ENCODE measurements at regions not wholly inside any gene's neighbourhood (a gene's known extent, or its start where the extent isn't known, plus 50 kb on each side); places are given as distances from the start of the nearest gene placed in this dataset.

- DNase-seq (ENCODE audit: low read depth), result no peak
- H3K4me3 ChIP-seq (ENCODE audit: low read depth, low read length), result peak overlapping the region; percentile 11
These were observed 127.3 kb downstream of the RFLNA start for GRCh38 chr12:124422142-124422569.

- H3K4me3 ChIP-seq (ENCODE audit: low read depth, low read length), result no peak overlapping the region
- no peak for DNase-seq (ENCODE audit: low read depth)
These were observed 126.2 kb downstream of the RFLNA start for GRCh38 chr12:124420996-124421674.

GRCh38 chr12:124420041-124420995 lies 125.4 kb downstream of the RFLNA start:
- H3K4me3 ChIP-seq (ENCODE audit: low read depth, low read length), result no peak overlapping the region
- no peak for DNase-seq (ENCODE audit: low read depth)

- DNase-seq (ENCODE audit: low read depth), result no peak
- H3K4me3 ChIP-seq (ENCODE audit: low read depth, low read length), result no peak overlapping the region
These were observed 124.6 kb downstream of the RFLNA start for GRCh38 chr12:124419292-124420040.

- no peak for DNase-seq (ENCODE audit: low read depth)
- no peak overlapping the region for H3K4me3 ChIP-seq (ENCODE audit: low read depth, low read length)
These were observed 123.9 kb downstream of the RFLNA start for GRCh38 chr12:124418791-124419190.

GRCh38 chr12:124418156-124418555 lies 123.3 kb downstream of the RFLNA start:
- no peak overlapping the region for H3K4me3 ChIP-seq (ENCODE audit: low read depth, low read length)
- no peak for DNase-seq (ENCODE audit: low read depth)

- DNase-seq (ENCODE audit: low read depth), result no peak
- H3K4me3 ChIP-seq (ENCODE audit: low read depth, low read length), result no peak overlapping the region
These were observed 121.9 kb downstream of the RFLNA start for GRCh38 chr12:124416516-124417395.

GRCh38 chr12:124415064-124415463 lies 120.2 kb downstream of the RFLNA start:
- DNase-seq (ENCODE audit: low read depth), result no peak

GRCh38 chr12:124413915-124414314 lies 119.0 kb downstream of the RFLNA start:
- no peak for DNase-seq (ENCODE audit: low read depth)

More at GRCh38 chr12:124415064-124415463, 120.2 kb downstream of the RFLNA start:
- no peak overlapping the region for H3K4me3 ChIP-seq (ENCODE audit: low read depth, low read length)

GRCh38 chr12:124413401-124413800 lies 118.5 kb downstream of the RFLNA start:
- no peak for DNase-seq (ENCODE audit: low read depth)

More at GRCh38 chr12:124413915-124414314, 119.0 kb downstream of the RFLNA start:
- no peak overlapping the region for H3K4me3 ChIP-seq (ENCODE audit: low read depth, low read length)

GRCh38 chr12:124412646-124413015 lies 117.7 kb downstream of the RFLNA start:
- no peak overlapping the region for H3K4me3 ChIP-seq (ENCODE audit: low read depth, low read length)
- no peak for DNase-seq (ENCODE audit: low read depth)

More at GRCh38 chr12:124413401-124413800, 118.5 kb downstream of the RFLNA start:
- H3K4me3 ChIP-seq (ENCODE audit: low read depth, low read length), result no peak overlapping the region

- no peak overlapping the region for H3K4me3 ChIP-seq (ENCODE audit: low read depth, low read length)
- DNase-seq (ENCODE audit: low read depth), result no peak
These were observed 117.2 kb downstream of the RFLNA start for GRCh38 chr12:124411953-124412645.

- DNase-seq (ENCODE audit: low read depth), result peak; percentile 92
- no peak overlapping the region for H3K4me3 ChIP-seq (ENCODE audit: low read depth, low read length)
These were observed 116.5 kb downstream of the RFLNA start for GRCh38 chr12:124411281-124411878.

- no peak for DNase-seq (ENCODE audit: low read depth)
- H3K4me3 ChIP-seq (ENCODE audit: low read depth, low read length), result no peak overlapping the region
These were observed 115.7 kb downstream of the RFLNA start for GRCh38 chr12:124410354-124411175.

GRCh38 chr12:124408822-124409517 lies 114.1 kb downstream of the RFLNA start:
- no peak for DNase-seq (ENCODE audit: low read depth)
- H3K4me3 ChIP-seq (ENCODE audit: low read depth, low read length), result no peak overlapping the region

- H3K4me3 ChIP-seq (ENCODE audit: low read depth, low read length), result no peak overlapping the region
- DNase-seq (ENCODE audit: low read depth), result no peak
These were observed 112.2 kb downstream of the RFLNA start for GRCh38 chr12:124407074-124407473.

- no peak overlapping the region for H3K4me3 ChIP-seq (ENCODE audit: low read depth, low read length)
These were observed 111.2 kb downstream of the RFLNA start for GRCh38 chr12:124406043-124406442.

More at GRCh38 chr12:124406043-124406442, 111.2 kb downstream of the RFLNA start:
- DNase-seq (ENCODE audit: low read depth), result no peak
